ENCODE measurements at regions not wholly inside any gene's neighbourhood (a gene's known extent, or its start where the extent isn't known, plus 50 kb on each side); places are given as distances from the start of the nearest gene placed in this dataset.

- Histone ChIP-seq H3K4me1 (ENCODE audit: insufficient read depth, low read length, poor library complexity, severe bottlenecking) (peaks cover 4% of the 10 kb centered on the region), H3K9me3 (ENCODE audit: insufficient read depth, low read depth, low read length) (no peaks in the 10 kb centered on the region), H3K4me2 (ENCODE audit: low read depth, low read length, poor library complexity, severe bottlenecking) (no peak overlapping the region), H3K27me3 (ENCODE audit: insufficient read depth, low read length, poor library complexity, severe bottlenecking) (no peaks in the 10 kb centered on the region), H3K79me2 (ENCODE audit: insufficient read depth, low read length) (no peaks in the 10 kb centered on the region), H4K20me1 (ENCODE audit: insufficient read depth, low read length, poor library complexity, severe bottlenecking) (no peaks in the 10 kb centered on the region), H3K9ac (ENCODE audit: low read depth, low read length, poor library complexity, severe bottlenecking) (no peak overlapping the region), H3K36me3 (ENCODE audit: insufficient read depth, low read length) (no peaks in the 10 kb centered on the region), H2AFZ (ENCODE audit: low read length) (no peak overlapping the region), H3K4me3 (ENCODE audit: low read length, poor library complexity, severe bottlenecking) (no peak overlapping the region), H3K9me2 (replicated peaks; ENCODE audit: low read depth, low read length) (no peaks in the 10 kb centered on the region), H3F3A (ENCODE audit: low read depth) (no peaks in the 10 kb centered on the region)
- TF ChIP-seq CTCF (conservative IDR thresholded peaks at IDR 0.05; ENCODE audit: low read length), result no peak
- TF ChIP-seq EZH2phosphoT487 (IDR thresholded peaks at IDR 0.05; ENCODE audit: borderline replicate concordance), result no peak
Measured at GRCh38 chr2:234241656-234242458, 191.4 kb downstream of the SPP2 start.

GRCh38 chr2:234240917-234241316 is 190.4 kb downstream of the SPP2 start:
- H3K9me2 ChIP-seq (replicated peaks; ENCODE audit: low read depth, low read length), result no peaks in the 10 kb centered on the region
- no peak overlapping the region for H2AFZ ChIP-seq (ENCODE audit: low read length)
- no peaks in the 10 kb centered on the region for H3K36me3 ChIP-seq (ENCODE audit: insufficient read depth, low read length)
- H3K27me3 ChIP-seq (ENCODE audit: insufficient read depth, low read length, poor library complexity, severe bottlenecking), result no peaks in the 10 kb centered on the region
- no peaks in the 10 kb centered on the region for H4K20me1 ChIP-seq (ENCODE audit: insufficient read depth, low read length, poor library complexity, severe bottlenecking)
- no peaks in the 10 kb centered on the region for H3K9me3 ChIP-seq (ENCODE audit: insufficient read depth, low read depth, low read length)
- H3K4me2 ChIP-seq (ENCODE audit: low read depth, low read length, poor library complexity, severe bottlenecking), result no peak overlapping the region
- no peak overlapping the region for H3K9ac ChIP-seq (ENCODE audit: low read depth, low read length, poor library complexity, severe bottlenecking)
- no peak overlapping the region for H3K4me3 ChIP-seq (ENCODE audit: low read length, poor library complexity, severe bottlenecking)
- no peak for TF ChIP-seq CTCF (conservative IDR thresholded peaks at IDR 0.05; ENCODE audit: low read length)
- no peak for TF ChIP-seq EZH2phosphoT487 (IDR thresholded peaks at IDR 0.05; ENCODE audit: borderline replicate concordance)
- H3K4me1 ChIP-seq (ENCODE audit: insufficient read depth, low read length, poor library complexity, severe bottlenecking), result peaks cover 4% of the 10 kb centered on the region
- no peaks in the 10 kb centered on the region for H3F3A ChIP-seq (ENCODE audit: low read depth)
- H3K79me2 ChIP-seq (ENCODE audit: insufficient read depth, low read length), result no peaks in the 10 kb centered on the region

GRCh38 chr2:234235191-234235590 is 184.7 kb downstream of the SPP2 start:
- no peak overlapping the region for H3K4me3 ChIP-seq (ENCODE audit: low read length, poor library complexity, severe bottlenecking)
- no peaks in the 10 kb centered on the region for H3K79me2 ChIP-seq (ENCODE audit: insufficient read depth, low read length)
- H3K4me1 ChIP-seq (ENCODE audit: insufficient read depth, low read length, poor library complexity, severe bottlenecking), result no peaks in the 10 kb centered on the region
- H2AFZ ChIP-seq (ENCODE audit: low read length), result no peak overlapping the region
- H3K27me3 ChIP-seq (ENCODE audit: insufficient read depth, low read length, poor library complexity, severe bottlenecking), result no peaks in the 10 kb centered on the region
- no peaks in the 10 kb centered on the region for H3K36me3 ChIP-seq (ENCODE audit: insufficient read depth, low read length)
- no peaks in the 10 kb centered on the region for H3F3A ChIP-seq (ENCODE audit: low read depth)
- H4K20me1 ChIP-seq (ENCODE audit: insufficient read depth, low read length, poor library complexity, severe bottlenecking), result no peaks in the 10 kb centered on the region
- no peak for TF ChIP-seq CTCF (conservative IDR thresholded peaks at IDR 0.05; ENCODE audit: low read length)
- no peak for TF ChIP-seq EZH2phosphoT487 (IDR thresholded peaks at IDR 0.05; ENCODE audit: borderline replicate concordance)
- no peaks in the 10 kb centered on the region for H3K9me3 ChIP-seq (ENCODE audit: insufficient read depth, low read depth, low read length)
- no peaks in the 10 kb centered on the region for H3K9me2 ChIP-seq (replicated peaks; ENCODE audit: low read depth, low read length)
- no peak overlapping the region for H3K4me2 ChIP-seq (ENCODE audit: low read depth, low read length, poor library complexity, severe bottlenecking)
- H3K9ac ChIP-seq (ENCODE audit: low read depth, low read length, poor library complexity, severe bottlenecking), result no peak overlapping the region

All from Loucy (cell line).